Activated CD8-positive, alpha-beta T cell treated with anti-CD3 and anti-CD28 coated beads, Interleukin-2, amount 10 ng/mL, durations not matched to agents 7 days and 5 days (primary cell): ENCODE measurements at regions not wholly inside any gene's neighbourhood (a gene's known extent, or its start where the extent isn't known, plus 50 kb on each side); places are given as distances from the start of the nearest gene placed in this dataset.

ENCODE experiments used
- ATAC-seq: fragments of 150-1000 bp; cut with Tn5 transposase; one replicate; pipeline ENCODE4 v1.10.0; 2021; ENCODE audit warnings: moderate library complexity
- CTCF ChIA-PET: fragments of 350-600 bp; sonication (Branson Sonifier 250); formaldehyde crosslinking; loops from one replicate; lab custom pipeline; 2021; ENCODE audit warnings: antibody characterized with exemption; lab: Charles Lee
- POLR2A ChIA-PET: fragments of 350-600 bp; sonication (Branson Sonifier 250); formaldehyde crosslinking; loops from one replicate; lab custom pipeline; 2021; ENCODE audit warnings: antibody characterized with exemption; lab: Charles Lee
- DNase-seq: peaks from one replicate; pipeline ENCODE4 v3.0.0-alpha.2; 2020
- H3K27ac Mint-ChIP-seq: one replicate; pipeline ENCODE4 v1.8.0; 2021; ENCODE audit warnings: mild to moderate bottlenecking, mixed read lengths
- H3K27me3 Mint-ChIP-seq: one replicate; pipeline ENCODE4 v1.8.0; 2021; ENCODE audit warnings: low read depth, mixed read lengths
- H3K36me3 Mint-ChIP-seq: one replicate; pipeline ENCODE4 v1.8.0; 2021; ENCODE audit warnings: low read depth, mixed read lengths
- H3K4me1 Mint-ChIP-seq: one replicate; pipeline ENCODE4 v1.8.0; 2021; ENCODE audit warnings: low read depth, mixed read lengths
- H3K4me3 Mint-ChIP-seq: one replicate; pipeline ENCODE4 v1.8.0; 2021; ENCODE audit warnings: mild to moderate bottlenecking, mixed read lengths
- H3K9me3 Mint-ChIP-seq: one replicate; pipeline ENCODE4 v1.8.0; 2022; ENCODE audit warnings: mixed read lengths; ENCODE audit not compliant: insufficient read depth

DNA sequence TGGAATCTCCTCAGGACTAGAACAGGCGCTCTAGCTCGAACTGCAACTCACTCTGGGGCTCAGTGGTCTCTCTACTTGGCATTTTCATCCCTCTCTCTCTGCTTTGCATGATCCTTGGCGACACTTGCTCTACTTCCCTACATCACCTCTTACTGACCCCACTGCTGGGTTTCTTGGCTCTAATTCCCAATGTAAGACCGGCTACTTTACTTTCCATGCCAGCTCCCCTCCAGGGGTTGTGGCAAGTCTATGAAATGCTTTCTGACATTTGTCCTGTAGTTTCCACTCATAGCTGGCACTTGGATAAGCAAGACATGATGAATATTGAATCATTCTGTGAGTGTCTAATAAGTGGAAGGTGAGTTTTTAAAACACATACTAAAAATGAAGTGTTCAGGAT is 292.3 kb downstream of the USP25 start:
- ATAC-seq (no peak), DNase-seq (no peak)
- ChIA-PET CTCF (no interaction called here), POLR2A (no interaction called here)
- peaks cover 2% of the 10 kb centered on the region for H3K27me3 Mint-ChIP-seq
- no peak overlapping the region for H3K27ac Mint-ChIP-seq
- H3K9me3 Mint-ChIP-seq = no peaks in the 10 kb centered on the region
- no peaks in the 10 kb centered on the region for H3K36me3 Mint-ChIP-seq
- H3K4me1 Mint-ChIP-seq = no peaks in the 10 kb centered on the region
- H3K4me3 Mint-ChIP-seq = no peak overlapping the region

DNA sequence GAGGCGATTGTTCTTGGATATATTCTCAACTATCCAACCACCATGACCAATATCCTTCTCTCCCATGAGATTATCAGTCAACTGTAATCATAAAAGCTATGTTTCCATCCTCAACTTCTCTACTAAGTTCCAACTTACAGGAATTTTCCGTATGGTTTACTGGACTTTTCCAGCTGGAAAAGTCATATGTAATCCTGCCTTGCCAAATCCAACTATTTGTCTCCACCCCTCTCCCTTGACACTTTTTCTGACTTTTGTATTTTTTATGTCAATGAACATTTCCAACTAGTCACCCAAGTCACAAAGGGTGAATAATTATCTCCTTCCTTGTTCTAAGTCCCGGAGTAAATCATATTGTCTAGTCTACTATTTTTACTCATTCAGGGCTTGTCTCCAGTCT is 293.1 kb downstream of the USP25 start:
- ChIA-PET POLR2A (no interaction called here), CTCF (no interaction called here)
- DNase-seq (no peak), ATAC-seq (no peak)
- H3K4me3 Mint-ChIP-seq = no peak overlapping the region
- H3K9me3 Mint-ChIP-seq = no peaks in the 10 kb centered on the region
- H3K27ac Mint-ChIP-seq = no peak overlapping the region
- H3K27me3 Mint-ChIP-seq = peaks cover 2% of the 10 kb centered on the region
- H3K4me1 Mint-ChIP-seq = no peaks in the 10 kb centered on the region
- H3K36me3 Mint-ChIP-seq = no peaks in the 10 kb centered on the region

DNA sequence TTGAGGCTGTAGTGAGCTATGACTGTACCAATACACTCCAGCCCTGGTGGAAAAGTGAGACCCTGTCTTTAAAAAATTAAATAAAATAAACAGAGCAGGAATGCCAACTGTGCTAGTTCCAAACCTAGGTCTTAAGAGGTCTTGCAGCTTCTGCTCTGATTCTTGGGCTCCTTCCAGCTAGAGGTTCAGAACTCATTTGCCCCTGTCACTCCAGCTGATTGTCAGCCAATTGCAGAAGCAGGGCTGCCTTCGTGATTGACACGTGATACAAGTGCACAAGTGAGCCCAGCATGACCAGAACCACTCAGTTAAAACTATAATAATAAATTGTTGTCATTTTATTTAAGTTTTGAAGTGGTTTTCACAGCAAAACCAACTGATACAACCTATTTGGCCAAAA is 298.4 kb downstream of the USP25 start:
- CTCF ChIA-PET = no interaction called here

DNA sequence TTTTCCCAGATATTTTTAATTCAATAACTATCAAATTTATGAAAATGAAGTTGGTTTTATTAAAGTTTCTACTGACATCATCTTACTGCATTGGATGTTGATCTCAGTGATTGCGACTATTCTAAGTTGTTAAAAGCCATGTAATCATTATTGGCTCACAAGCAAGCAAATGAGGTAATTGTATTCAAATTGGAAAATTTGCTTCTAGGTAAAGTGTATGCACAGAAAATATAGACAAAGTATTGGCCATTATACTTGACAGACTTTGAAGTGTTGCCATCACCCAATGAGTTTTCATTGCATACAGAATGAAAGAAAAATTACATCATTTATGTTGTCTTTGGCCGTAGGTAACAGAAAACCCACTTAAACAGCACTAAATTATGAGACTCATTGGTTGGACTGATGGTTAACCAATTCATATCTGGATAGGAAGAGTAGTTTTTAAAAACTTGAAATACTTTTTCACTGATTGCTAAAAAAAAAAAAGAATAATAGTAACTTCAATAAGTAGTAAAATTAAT is 299.2 kb downstream of the USP25 start:
- Mint-ChIP-seq H3K27me3 (no peaks in the 10 kb centered on the region), H3K9me3 (no peaks in the 10 kb centered on the region), H3K4me1 (no peaks in the 10 kb centered on the region), H3K4me3 (no peak overlapping the region), H3K27ac (no peak overlapping the region), H3K36me3 (no peaks in the 10 kb centered on the region)
- ChIA-PET CTCF (no interaction called here), POLR2A (no interaction called here)
- DNase-seq (no peak), ATAC-seq (no peak)

More for the DNA sequence above, 298.4 kb downstream of the USP25 start:
- H3K27ac Mint-ChIP-seq = no peak overlapping the region
- H3K4me1 Mint-ChIP-seq = no peaks in the 10 kb centered on the region
- no peaks in the 10 kb centered on the region for H3K27me3 Mint-ChIP-seq
- no peak for ATAC-seq
- POLR2A ChIA-PET = no interaction called here
- H3K9me3 Mint-ChIP-seq = no peaks in the 10 kb centered on the region
- no peak overlapping the region for H3K4me3 Mint-ChIP-seq
- DNase-seq = no peak
- no peaks in the 10 kb centered on the region for H3K36me3 Mint-ChIP-seq

DNA sequence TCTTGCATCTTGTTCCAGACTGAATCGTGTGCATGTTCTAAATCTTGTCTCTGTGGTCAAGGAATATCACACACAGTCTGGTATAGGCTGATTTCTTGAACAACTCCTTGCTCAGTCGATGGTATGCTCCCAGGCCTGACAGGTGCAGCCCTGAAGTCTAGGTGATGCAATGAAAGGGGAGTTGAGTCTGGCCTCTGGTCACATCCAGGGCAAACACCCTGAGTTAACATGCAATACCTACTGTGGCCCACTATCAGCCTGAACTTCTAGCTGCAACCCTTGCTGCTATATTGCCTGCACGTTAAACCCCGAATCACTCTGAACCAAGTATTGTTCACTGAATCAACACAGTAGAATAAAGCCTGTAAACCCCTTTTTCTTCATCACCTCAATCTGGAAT is 303.4 kb downstream of the USP25 start:
- ChIA-PET CTCF (no interaction called here), POLR2A (no interaction called here)
- Mint-ChIP-seq H3K4me1 (no peaks in the 10 kb centered on the region), H3K36me3 (no peaks in the 10 kb centered on the region), H3K4me3 (no peak overlapping the region), H3K27me3 (no peaks in the 10 kb centered on the region), H3K9me3 (no peaks in the 10 kb centered on the region), H3K27ac (no peak overlapping the region)
- no peak for ATAC-seq
- DNase-seq = no peak

DNA sequence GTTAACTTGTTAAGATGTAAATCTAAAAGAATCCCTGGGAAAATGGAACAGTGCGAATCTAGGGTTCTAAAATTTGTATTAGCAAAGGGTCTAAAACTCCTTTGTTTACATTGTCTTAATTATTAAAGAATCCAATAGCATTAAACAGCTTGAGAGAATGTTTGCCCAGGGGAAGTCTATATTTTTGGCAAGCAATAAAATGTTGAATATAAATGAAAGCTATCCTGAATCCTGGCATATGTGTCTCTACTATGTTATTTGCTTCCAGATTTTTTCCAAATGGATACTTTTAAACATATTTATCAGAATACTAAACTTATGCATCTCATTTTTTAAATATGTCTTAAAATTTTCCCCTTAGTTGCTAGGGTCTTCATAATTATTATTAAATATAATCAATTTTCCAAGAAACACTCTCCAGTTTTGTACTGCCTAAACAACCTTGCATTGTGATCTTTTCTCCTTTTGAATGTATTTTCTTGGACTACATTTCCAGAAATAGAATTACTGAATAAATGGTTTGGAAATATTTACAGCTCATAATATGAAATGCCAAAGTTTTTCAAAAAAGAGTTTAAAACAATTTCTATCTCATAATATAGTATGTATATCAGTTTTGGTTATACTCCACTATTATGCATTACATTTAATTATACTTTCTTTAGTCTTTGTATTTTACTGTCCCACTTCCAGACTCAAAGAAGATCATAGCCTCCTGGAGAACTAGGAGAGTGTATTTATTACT is 304.8 kb downstream of the USP25 start:
- CTCF ChIA-PET = no interaction called here
- ATAC-seq = no peak
- no peak overlapping the region for H3K27ac Mint-ChIP-seq
- no peak overlapping the region for H3K4me3 Mint-ChIP-seq
- no peak for DNase-seq
- POLR2A ChIA-PET = no interaction called here
- H3K4me1 Mint-ChIP-seq = no peaks in the 10 kb centered on the region
- H3K27me3 Mint-ChIP-seq = no peaks in the 10 kb centered on the region
- no peaks in the 10 kb centered on the region for H3K36me3 Mint-ChIP-seq
- H3K9me3 Mint-ChIP-seq = no peaks in the 10 kb centered on the region

DNA sequence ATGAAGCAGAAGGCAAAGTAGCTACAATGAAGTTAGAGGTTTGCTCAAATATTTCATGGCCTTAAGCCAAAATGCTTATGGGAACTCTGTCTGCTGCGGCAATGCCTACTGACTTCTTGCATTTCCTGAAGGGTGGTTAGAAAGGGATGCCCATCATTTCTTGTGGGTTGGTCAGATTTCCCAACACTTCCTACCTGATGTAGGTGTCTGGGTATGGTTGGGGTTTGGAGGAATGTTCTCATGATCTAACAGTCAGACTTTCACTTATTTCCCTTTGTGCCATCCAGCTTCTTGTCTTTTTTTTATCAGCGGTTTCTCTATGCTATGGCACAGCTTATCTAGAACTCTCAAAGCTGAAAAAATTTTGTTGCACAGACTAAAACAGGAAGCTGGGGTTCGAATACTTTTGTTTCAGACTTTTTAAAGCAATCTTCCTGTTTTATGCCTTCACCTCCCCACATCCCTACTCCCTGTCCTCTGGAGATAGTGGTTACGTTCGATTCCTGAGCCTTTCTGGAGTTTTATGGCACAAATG is 307.7 kb downstream of the USP25 start:
- no peaks in the 10 kb centered on the region for H3K36me3 Mint-ChIP-seq
- H3K27me3 Mint-ChIP-seq = no peaks in the 10 kb centered on the region
- no peak overlapping the region for H3K27ac Mint-ChIP-seq
- no peak overlapping the region for H3K4me3 Mint-ChIP-seq
- ATAC-seq = no peak
- DNase-seq = no peak
- CTCF ChIA-PET = no interaction called here
- no peaks in the 10 kb centered on the region for H3K4me1 Mint-ChIP-seq
- H3K9me3 Mint-ChIP-seq = no peaks in the 10 kb centered on the region
- POLR2A ChIA-PET = no interaction called here

DNA sequence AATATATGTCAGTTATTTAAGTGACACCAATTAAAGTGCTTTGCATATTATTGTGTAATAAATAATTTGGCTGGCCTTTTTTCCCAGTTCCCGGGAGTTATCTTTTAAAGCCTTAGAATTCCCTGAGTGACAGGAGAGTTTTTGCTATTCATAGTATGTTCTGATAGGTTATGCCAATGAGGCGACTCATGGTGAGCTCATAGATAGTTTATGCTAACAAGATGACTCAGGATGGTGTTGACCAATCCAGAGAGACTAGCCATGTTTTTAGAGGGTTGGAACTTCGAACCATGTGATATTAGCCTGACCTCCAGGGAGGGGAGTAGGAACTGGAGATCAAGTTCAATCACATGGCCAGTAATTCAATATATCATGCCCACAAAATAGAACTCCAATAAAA is 310.8 kb downstream of the USP25 start:
- H3K9me3 Mint-ChIP-seq = no peaks in the 10 kb centered on the region
- no peaks in the 10 kb centered on the region for H3K27me3 Mint-ChIP-seq
- ATAC-seq (no peak), DNase-seq (no peak)
- ChIA-PET POLR2A (no interaction called here), CTCF (no interaction called here)
- H3K27ac Mint-ChIP-seq = no peak overlapping the region
- H3K4me3 Mint-ChIP-seq = no peak overlapping the region
- H3K4me1 Mint-ChIP-seq = no peaks in the 10 kb centered on the region
- no peaks in the 10 kb centered on the region for H3K36me3 Mint-ChIP-seq

DNA sequence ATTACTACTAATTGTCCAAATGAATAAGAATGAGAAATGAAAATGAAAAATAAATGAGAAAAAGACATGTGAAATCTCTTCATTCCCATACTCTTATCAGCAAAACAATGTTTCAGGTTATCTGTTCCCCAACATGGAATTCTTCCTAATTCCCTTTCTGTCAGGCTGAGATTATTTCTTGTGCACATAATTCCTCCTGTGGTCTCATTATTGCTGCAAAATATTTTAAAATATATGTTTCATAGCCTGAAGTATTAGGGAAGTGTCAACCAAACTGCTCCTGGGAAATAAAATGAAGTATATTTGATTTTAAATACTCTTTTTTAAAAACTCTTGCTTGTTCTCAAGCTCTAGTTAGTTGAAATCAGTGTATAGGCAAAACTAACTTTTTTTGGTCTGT is 314.9 kb downstream of the USP25 start:
- Mint-ChIP-seq H3K27me3 (no peaks in the 10 kb centered on the region), H3K27ac (no peak overlapping the region), H3K4me1 (no peaks in the 10 kb centered on the region), H3K9me3 (no peaks in the 10 kb centered on the region), H3K36me3 (no peaks in the 10 kb centered on the region), H3K4me3 (no peak overlapping the region)
- no peak for DNase-seq
- ChIA-PET CTCF (no interaction called here), POLR2A (no interaction called here)
- ATAC-seq = no peak

DNA sequence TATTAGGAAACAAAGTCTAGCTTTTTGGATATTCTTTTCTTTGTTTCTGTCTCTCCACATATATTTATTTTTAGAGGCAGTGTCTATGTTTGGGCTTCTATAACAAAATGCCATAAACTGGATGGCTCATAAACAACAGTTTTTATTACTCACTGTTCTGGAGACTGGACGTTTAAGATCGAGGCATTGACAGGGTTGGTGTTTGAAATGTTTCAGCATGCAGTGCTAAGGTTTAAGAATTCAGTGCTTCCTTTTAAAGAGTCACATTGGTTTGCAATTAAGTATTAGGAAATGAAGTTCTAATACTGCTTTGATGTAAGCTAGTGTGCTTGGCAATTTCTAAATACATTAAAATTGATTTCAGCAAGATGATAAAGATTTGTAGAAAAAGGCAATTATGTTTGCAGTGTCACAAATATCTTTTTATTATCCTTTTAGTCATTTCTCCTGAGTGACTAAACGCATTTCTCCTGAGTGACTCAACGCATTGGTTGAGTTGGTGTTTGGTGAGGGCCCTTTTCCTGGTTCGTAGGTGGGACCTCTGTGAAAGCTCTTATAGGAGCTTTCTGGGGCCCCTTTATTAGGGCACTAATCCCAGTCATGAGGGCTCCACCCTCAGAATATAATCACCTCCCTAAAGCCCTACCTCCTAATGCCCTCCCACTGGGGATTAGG is 317.0 kb downstream of the USP25 start:
- no peak for DNase-seq
- ChIA-PET POLR2A (no interaction called here), CTCF (no interaction called here)
- no peaks in the 10 kb centered on the region for H3K36me3 Mint-ChIP-seq
- H3K4me3 Mint-ChIP-seq = no peak overlapping the region
- H3K9me3 Mint-ChIP-seq = no peaks in the 10 kb centered on the region
- ATAC-seq = no peak
- no peak overlapping the region for H3K27ac Mint-ChIP-seq
- H3K27me3 Mint-ChIP-seq = no peaks in the 10 kb centered on the region
- no peaks in the 10 kb centered on the region for H3K4me1 Mint-ChIP-seq

DNA sequence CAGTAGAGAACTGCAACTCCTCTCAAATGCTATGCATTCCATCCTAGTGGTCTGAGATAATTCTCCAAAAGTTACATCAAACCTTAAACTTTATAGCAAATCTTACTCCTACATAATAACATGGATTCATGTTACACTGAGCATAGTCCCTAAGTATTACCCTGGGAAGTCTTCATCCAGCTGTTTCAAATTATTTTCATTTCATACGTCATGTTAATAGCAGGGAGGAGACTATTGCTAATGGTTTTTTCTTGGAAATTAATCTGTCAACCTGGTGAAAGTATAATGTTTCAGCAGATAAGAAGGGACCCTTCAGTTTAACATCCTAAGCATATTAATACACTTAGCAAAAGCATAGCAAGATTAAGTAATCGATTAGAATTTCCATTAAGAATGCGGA is 318.1 kb downstream of the USP25 start:
- no peaks in the 10 kb centered on the region for H3K36me3 Mint-ChIP-seq
- DNase-seq = no peak
- no peak overlapping the region for H3K27ac Mint-ChIP-seq
- H3K4me3 Mint-ChIP-seq = no peak overlapping the region
- no peaks in the 10 kb centered on the region for H3K4me1 Mint-ChIP-seq
- ChIA-PET POLR2A (no interaction called here), CTCF (no interaction called here)
- no peak for ATAC-seq
- no peaks in the 10 kb centered on the region for H3K27me3 Mint-ChIP-seq
- H3K9me3 Mint-ChIP-seq = no peaks in the 10 kb centered on the region

DNA sequence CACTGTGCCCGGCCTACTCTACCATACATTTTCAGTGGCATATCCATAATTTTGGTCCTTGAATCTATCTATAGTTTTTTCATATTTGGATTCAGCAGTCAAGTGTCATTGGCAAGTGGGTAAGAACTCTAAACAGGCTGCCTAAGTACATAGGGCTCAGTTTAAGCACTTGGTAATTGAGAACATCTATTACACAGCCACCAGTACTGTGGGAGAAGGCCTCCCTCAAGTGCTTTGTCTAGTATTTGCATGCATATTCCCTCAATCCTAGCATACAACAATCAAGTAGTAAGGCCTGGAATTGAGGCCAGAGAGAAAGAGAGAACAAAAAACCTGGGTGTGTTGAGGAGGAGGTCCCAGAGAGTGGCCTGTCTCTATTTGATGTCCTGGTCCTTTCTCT is 325.2 kb downstream of the USP25 start:
- Mint-ChIP-seq H3K27me3 (no peaks in the 10 kb centered on the region), H3K36me3 (no peaks in the 10 kb centered on the region), H3K4me3 (no peak overlapping the region), H3K27ac (no peak overlapping the region), H3K4me1 (no peaks in the 10 kb centered on the region), H3K9me3 (no peaks in the 10 kb centered on the region)
- ChIA-PET CTCF (no interaction called here), POLR2A (no interaction called here)
- DNase-seq = no peak
- ATAC-seq = no peak
